ENCODE measurements at regions not wholly inside any gene's neighbourhood (a gene's known extent, or its start where the extent isn't known, plus 50 kb on each side); places are given as distances from the start of the nearest gene placed in this dataset.

DNA sequence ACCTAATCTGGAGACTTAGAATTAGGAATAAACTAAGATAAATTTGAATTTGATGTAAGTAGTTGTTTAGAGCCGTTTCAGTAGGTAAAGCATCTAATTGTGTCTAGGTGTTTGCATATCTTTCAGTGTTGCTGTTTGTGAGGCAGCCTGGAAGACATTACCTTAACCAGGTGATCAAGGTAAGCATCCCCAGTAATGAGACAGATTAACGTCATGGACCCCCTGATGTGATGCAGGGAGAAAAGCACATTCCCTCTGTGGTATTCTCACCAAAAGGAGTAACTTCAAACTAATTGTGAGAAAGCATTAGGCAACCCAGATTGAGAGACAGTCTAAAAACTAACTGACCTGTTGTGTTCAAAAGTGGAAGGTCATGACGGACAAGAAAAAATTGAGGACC, 251.6 kb downstream of the NUAK1 start (continued):
- TF ChIP-seq EZH2 (conservative IDR thresholded peaks at IDR 0.05; ENCODE audit: low read depth, low read length) (no peak), ZNF678 (CRISPR knock-in tag; IDR thresholded peaks at IDR 0.05) (no peak)
- TF ChIP-seq, protein P1, sequence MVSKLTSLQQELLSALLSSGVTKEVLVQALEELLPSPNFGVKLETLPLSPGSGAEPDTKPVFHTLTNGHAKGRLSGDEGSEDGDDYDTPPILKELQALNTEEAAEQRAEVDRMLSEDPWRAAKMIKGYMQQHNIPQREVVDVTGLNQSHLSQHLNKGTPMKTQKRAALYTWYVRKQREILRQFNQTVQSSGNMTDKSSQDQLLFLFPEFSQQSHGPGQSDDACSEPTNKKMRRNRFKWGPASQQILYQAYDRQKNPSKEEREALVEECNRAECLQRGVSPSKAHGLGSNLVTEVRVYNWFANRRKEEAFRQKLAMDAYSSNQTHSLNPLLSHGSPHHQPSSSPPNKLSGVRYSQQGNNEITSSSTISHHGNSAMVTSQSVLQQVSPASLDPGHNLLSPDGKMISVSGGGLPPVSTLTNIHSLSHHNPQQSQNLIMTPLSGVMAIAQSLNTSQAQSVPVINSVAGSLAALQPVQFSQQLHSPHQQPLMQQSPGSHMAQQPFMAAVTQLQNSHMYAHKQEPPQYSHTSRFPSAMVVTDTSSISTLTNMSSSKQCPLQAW (CRISPR knock-in tag; IDR thresholded peaks at IDR 0.05), result no peak

DNA sequence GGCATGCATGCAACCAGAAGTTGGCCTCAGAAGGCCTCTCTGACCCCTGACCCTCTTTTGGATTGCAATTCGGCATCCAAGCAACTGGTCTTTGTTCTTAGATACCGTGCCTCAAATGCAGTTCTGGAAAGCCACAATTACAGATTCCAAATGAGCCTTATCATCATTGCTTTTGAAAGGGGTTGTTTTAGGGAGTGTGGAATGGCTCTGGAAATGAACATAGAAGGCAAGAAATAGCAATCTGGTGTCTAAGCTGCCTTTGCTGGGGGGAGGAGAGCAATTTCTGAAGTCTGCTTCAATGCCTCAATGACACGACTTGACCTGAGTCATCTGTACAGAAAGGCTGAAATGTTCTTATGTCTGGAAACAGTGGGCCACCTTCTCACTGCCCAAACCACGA, 250.1 kb downstream of the NUAK1 start:
- intact Hi-C loops (cut with micrococcal nuclease; ENCODE audit: unreplicated experiment), result no loop called here
- Histone ChIP-seq H3K4me2 (ENCODE audit: low read depth, low read length) (no peak overlapping the region), H3K27ac (ENCODE audit: extremely low read length, insufficient read depth, low read length) (no peak overlapping the region), H3K4me3 (replicated peaks in 1 of 3; ENCODE audit: insufficient read depth in 1 of 3, low read depth in 2 of 3, low read length in 3 of 3) (no peak overlapping the region), H3K4me1 (ENCODE audit: insufficient read depth, low read length) (no peaks in the 10 kb centered on the region), H3K79me2 (ENCODE audit: insufficient read depth, low read length) (no peaks in the 10 kb centered on the region), H2AFZ (ENCODE audit: low read length) (no peak overlapping the region), H3K9me3 (ENCODE audit: low read length) (no peaks in the 10 kb centered on the region), H3K27me3 (ENCODE audit: control insufficient read depth in 1 of 2, insufficient read depth in 2 of 2, low read length in 2 of 2) (no peaks in the 10 kb centered on the region), H4K20me1 (ENCODE audit: insufficient read depth, low read length) (no peaks in the 10 kb centered on the region), H3K9ac (ENCODE audit: insufficient read depth, low read depth, low read length) (no peak overlapping the region), H3K36me3 (replicated peaks in 1 of 2; ENCODE audit: control insufficient read depth in 1 of 2, insufficient read depth in 2 of 2, low read length in 2 of 2) (no peaks in the 10 kb centered on the region)
- POLR2A ChIA-PET, result no interaction called here
- CTCF ChIA-PET (ENCODE audit: low intra/inter-chr PET ratio, low total read pairs), result no interaction called here
- FAIRE-seq, result no peak
- no TSS peak for BruUV-seq (replicated peaks)
- no peak for TF ChIP-seq TBL1XR1 (IDR thresholded peaks at IDR 0.05; ENCODE audit: borderline replicate concordance, low read length, partially characterized antibody)
- TF ChIP-seq, protein P2, sequence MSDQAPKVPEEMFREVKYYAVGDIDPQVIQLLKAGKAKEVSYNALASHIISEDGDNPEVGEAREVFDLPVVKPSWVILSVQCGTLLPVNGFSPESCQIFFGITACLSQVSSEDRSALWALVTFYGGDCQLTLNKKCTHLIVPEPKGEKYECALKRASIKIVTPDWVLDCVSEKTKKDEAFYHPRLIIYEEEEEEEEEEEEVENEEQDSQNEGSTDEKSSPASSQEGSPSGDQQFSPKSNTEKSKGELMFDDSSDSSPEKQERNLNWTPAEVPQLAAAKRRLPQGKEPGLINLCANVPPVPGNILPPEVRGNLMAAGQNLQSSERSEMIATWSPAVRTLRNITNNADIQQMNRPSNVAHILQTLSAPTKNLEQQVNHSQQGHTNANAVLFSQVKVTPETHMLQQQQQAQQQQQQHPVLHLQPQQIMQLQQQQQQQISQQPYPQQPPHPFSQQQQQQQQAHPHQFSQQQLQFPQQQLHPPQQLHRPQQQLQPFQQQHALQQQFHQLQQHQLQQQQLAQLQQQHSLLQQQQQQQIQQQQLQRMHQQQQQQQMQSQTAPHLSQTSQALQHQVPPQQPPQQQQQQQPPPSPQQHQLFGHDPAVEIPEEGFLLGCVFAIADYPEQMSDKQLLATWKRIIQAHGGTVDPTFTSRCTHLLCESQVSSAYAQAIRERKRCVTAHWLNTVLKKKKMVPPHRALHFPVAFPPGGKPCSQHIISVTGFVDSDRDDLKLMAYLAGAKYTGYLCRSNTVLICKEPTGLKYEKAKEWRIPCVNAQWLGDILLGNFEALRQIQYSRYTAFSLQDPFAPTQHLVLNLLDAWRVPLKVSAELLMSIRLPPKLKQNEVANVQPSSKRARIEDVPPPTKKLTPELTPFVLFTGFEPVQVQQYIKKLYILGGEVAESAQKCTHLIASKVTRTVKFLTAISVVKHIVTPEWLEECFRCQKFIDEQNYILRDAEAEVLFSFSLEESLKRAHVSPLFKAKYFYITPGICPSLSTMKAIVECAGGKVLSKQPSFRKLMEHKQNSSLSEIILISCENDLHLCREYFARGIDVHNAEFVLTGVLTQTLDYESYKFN (CRISPR knock-in tag; conservative IDR thresholded peaks at IDR 0.05), result no peak
- TF ChIP-seq ZNF556 (CRISPR knock-in tag; IDR thresholded peaks at IDR 0.05; ENCODE audit: borderline replicate concordance), result no peak
- no peak for TF ChIP-seq MEF2D (CRISPR knock-in tag; IDR thresholded peaks at IDR 0.05)
- TF ChIP-seq, protein P3, sequence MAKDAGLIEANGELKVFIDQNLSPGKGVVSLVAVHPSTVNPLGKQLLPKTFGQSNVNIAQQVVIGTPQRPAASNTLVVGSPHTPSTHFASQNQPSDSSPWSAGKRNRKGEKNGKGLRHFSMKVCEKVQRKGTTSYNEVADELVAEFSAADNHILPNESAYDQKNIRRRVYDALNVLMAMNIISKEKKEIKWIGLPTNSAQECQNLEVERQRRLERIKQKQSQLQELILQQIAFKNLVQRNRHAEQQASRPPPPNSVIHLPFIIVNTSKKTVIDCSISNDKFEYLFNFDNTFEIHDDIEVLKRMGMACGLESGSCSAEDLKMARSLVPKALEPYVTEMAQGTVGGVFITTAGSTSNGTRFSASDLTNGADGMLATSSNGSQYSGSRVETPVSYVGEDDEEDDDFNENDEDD (CRISPR knock-in tag; IDR thresholded peaks at IDR 0.05; ENCODE audit: borderline replicate concordance), result no peak
- no peak for TF ChIP-seq ZNF619 (CRISPR knock-in tag; IDR thresholded peaks at IDR 0.05)
- no peak for TF ChIP-seq CENPX (CRISPR knock-in tag; IDR thresholded peaks at IDR 0.05)
- TF ChIP-seq, protein P4, sequence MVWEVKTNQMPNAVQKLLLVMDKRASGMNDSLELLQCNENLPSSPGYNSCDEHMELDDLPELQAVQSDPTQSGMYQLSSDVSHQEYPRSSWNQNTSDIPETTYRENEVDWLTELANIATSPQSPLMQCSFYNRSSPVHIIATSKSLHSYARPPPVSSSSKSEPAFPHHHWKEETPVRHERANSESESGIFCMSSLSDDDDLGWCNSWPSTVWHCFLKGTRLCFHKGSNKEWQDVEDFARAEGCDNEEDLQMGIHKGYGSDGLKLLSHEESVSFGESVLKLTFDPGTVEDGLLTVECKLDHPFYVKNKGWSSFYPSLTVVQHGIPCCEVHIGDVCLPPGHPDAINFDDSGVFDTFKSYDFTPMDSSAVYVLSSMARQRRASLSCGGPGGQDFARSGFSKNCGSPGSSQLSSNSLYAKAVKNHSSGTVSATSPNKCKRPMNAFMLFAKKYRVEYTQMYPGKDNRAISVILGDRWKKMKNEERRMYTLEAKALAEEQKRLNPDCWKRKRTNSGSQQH (CRISPR knock-in tag; IDR thresholded peaks at IDR 0.05; ENCODE audit: low read depth), result no peak
- no peak for DNase-seq (ENCODE audit: low spot score)
- ATAC-seq, result no peak
- in situ Hi-C loops (cut with HindIII; ENCODE audit: extremely low pct_ligation_motif_present, low pct_unique_long_range_greater_than_20kb), result no loop called here
- 0% methylated on average over 3 of the region's 4 CpGs for WGBS (ENCODE audit: low lambda C conversion rate)
